IPS-NIHi7 (cell line): ENCODE measurements at regions not wholly inside any gene's neighbourhood (a gene's known extent, or its start where the extent isn't known, plus 50 kb on each side); places are given as distances from the start of the nearest gene placed in this dataset.
"Not testable (repeated sequence)": the region's sequence is repeated elsewhere in the genome, so short reads cannot be mapped to it uniquely, and the experiment has no call there.

Source experiments
- DNase-seq: peaks from one replicate; pipeline ENCODE4 v3.0.0; 2012; ENCODE audit warnings: mixed read lengths; ENCODE audit errors: extremely low spot score

DNA sequence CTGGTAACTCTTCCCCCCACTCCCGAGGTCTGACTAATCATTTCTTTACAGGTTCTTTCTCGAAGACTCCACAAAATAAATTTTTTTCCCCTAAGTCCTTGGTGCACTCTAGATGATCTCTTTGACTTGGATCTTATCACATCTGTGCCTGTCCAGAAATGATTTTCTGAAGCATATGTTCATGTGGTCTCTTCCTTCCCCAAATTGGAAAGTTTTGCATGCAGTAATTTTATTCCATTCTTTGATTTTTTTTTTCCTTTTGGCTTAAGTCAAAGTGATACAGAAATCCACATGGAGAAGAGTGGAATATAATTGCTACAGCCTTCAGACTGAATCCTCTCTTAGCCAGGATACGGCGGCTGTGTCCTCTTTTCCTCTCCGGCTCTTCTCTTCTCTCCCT, 213.3 kb downstream of the BMP4 start:
- no peak for DNase-seq

- DNase-seq: peak; percentile 20
Measured at GRCh38 chr14:53742233-53742620, 214.4 kb downstream of the BMP4 start.

DNA sequence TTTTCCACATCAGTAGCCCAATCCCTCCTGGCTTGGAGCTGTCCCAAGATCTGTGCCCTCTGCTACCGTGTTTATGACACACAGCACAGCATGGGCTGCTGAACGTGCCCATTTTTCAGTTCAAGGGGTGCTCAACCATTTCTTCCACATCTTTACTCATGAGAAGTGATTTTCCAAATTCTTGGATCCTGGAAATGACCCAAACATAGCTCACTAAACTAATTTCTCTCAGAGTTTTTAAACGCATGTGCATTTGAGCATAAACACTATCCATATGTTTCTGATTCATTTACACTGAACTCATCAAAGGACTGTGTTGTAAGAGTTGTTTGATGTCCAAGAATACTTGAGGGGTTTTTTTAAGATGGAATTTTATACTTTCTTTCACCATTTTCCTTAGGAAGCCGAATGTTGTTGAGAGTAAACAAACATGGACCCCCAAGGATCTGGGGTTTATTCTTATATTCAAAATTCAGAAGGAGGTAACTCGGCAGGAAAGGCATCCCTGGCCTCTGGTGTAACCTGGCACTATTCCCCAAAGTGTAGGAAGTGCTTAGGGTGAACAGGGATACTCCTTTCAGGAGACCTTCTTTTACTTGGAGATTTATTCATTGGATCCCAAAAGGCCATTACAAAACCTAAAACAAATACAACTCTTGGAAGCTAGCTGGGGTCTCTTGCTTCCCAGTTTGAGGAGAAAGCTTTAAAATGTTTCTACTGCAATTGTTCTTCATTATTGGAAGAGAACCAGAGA, 215.0 kb downstream of the BMP4 start:
- no peak for DNase-seq

- DNase-seq: no peak
Measured at GRCh38 chr14:53740570-53740969, 216.1 kb downstream of the BMP4 start.

DNA sequence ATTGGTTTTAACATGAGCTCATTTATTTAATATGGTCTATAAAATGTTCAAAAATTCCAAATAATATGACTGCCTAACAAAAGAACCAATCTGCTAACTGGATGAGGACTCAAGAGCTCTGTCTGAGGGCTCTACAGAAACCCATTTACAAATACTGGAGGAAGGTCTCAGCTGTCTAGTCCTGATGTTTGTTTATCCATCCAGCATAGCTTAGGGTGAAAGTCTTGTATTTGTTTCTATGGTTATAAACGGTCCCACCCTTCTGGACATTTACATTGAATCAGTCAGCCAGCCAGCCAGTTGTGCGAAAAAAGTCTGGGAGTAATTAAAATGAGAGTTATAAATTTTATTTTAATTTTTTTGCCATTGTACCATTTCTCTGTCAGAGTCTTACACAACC, 220.7 kb downstream of the BMP4 start:
- DNase-seq: no peak

- no peak for DNase-seq
Measured at GRCh38 chr14:53723221-53723620, 233.4 kb downstream of the BMP4 start.

- no peak for DNase-seq
Measured at GRCh38 chr14:53719536-53719935, 237.1 kb downstream of the BMP4 start.

DNA sequence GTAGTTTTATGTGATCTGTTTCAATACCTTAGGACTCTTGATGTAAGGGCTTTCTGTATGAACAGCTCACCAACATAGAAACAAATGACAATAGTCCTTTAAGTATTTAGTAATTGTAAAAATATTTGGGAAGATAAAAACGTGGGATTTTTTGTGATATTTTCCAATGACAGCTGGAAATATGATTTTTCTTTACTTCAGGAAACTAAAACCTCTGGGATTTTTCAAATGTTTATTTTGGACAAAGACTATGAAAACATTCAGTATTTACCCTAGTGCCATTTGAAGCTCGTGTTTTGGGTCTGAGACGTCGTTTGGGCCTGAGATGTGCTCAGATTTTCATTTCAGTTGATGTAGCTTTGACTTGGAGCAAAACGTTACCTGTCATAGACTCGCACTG, 240.0 kb downstream of the BMP4 start:
- no peak for DNase-seq

GRCh38 chr14:53715193-53715721, 241.4 kb downstream of the BMP4 start:
- no peak for DNase-seq

- DNase-seq: no peak
Measured at GRCh38 chr14:53714495-53715192, 242.0 kb downstream of the BMP4 start.

- not testable (repeated sequence) for DNase-seq
Measured at GRCh38 chr14:53712901-53713300, 243.7 kb downstream of the BMP4 start.

GRCh38 chr14:53711205-53711604, 245.4 kb downstream of the BMP4 start:
- no peak for DNase-seq

- DNase-seq: no peak
Measured at GRCh38 chr14:53710615-53711014, 246.0 kb downstream of the BMP4 start.

GRCh38 chr14:53709381-53709780, 247.2 kb downstream of the BMP4 start:
- no peak for DNase-seq

DNA sequence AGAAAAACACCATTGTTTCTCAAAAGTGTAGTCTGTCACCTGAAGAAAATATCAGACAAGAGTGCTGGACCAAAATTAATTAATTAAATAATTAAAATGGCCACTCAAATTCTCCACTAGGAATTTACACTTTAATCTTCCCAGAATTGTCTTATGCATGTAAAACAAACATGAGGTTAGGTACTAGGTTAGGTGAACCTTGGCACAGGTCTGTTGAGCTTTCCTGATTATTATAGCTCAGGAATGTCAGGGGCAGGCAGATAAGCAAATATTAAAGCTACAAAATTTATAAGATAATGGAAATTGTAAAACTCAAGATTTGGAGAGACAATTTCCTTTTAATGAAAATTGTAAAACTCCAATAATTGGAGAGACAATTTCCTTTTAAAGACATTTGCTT, 253.2 kb downstream of the BMP4 start:
- DNase-seq: no peak

- DNase-seq: no peak
Measured at GRCh38 chr14:53701108-53701875, 255.3 kb downstream of the BMP4 start.

GRCh38 chr14:53696217-53696965, 260.2 kb downstream of the BMP4 start:
- DNase-seq: no peak

GRCh38 chr14:53695692-53696214, 260.9 kb downstream of the BMP4 start:
- DNase-seq: no peak

- DNase-seq: no peak
Measured at GRCh38 chr14:53692885-53693284, 263.7 kb downstream of the BMP4 start.

DNA sequence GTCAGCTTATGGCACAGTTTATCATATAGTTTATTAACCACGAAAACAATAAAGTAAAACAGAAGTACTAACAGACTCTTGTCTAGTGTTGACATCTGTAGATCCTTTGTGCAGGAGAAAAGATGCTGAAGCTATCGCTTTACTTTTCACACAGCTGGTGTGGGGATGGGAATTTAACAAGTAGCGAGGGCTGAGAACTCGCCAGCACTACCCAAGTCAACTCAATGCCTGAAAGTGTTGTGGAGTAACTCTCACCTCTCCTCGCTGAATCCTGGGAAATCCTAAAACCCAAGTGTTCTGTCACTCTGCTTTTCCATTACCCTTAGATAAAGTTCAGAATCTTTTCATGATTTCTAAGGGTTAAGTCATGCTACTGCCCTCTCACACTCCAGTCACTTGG, 264.2 kb downstream of the BMP4 start:
- no peak for DNase-seq

GRCh38 chr14:53683229-53683628, 273.4 kb downstream of the BMP4 start:
- no peak for DNase-seq
